ENCODE measurements at regions not wholly inside any gene's neighbourhood (a gene's known extent, or its start where the extent isn't known, plus 50 kb on each side); places are given as distances from the start of the nearest gene placed in this dataset.

GRCh38 chr16:85554114-85554888 lies 58.8 kb upstream of the GSE1 start:
- no peak for TF ChIP-seq CTCF (IDR thresholded peaks at IDR 0.05)
- no peak for TF ChIP-seq POLR2A (IDR thresholded peaks at IDR 0.05)
- no peak for TF ChIP-seq POLR2AphosphoS5 (IDR thresholded peaks at IDR 0.05)
